Epithelial cell of esophagus (primary cell): ENCODE measurements at regions not wholly inside any gene's neighbourhood (a gene's known extent, or its start where the extent isn't known, plus 50 kb on each side); places are given as distances from the start of the nearest gene placed in this dataset.

Experiments
- DNase-seq: peaks from one replicate; pipeline ENCODE4 v3.0.0; 2010; ENCODE audit warnings: low read depth
- H3K4me3 ChIP-seq: 2 replicates; pipeline ENCODE4 v1.5.1; 2011; ENCODE audit warnings: mild to moderate bottlenecking, low read length, control low read depth
- TF ChIP-seq, protein P1 (sequence below): IDR thresholded peaks from 2 replicates; pipeline ENCODE4 v1.5.1; 2011; ENCODE audit warnings: low read depth, mild to moderate bottlenecking, low read length, control low read depth, inconsistent platforms; ENCODE audit not compliant: insufficient read depth; ENCODE audit errors: missing control alignments

DNA sequence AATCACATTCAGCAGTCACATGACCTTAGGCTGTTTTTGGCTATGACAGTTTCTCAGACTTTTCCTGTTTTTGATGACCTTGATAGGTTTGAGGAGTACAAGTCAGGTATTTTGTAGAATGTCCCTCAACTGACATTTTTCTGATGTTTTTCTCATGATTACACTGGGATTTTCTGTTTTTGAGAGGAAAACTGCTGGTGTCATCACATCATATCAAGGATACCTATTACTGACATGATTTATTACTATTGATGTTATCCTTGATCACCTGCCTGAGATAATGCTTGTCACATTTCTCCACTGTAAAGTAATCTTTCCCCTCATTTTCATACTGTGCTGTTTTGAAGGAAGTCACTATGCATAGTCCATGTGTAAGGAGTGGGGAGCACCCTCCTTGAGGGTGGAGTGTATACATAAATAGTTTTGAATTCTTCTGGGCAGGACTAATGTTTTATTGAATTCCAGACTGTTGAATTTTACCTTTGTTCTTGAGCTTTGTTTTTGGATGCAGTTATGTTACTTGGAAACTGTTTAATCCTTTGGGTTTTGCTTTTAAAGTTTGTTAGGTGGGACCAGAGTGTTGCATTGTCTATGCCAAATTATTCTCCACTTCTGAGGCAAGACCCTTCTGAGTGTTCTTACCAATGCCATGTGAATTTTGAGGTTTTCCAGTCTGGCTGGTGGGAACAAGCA is 444.5 kb upstream of the FAR2 start:
- H3K4me3 ChIP-seq: no peak overlapping the region
- DNase-seq: no peak
- TF ChIP-seq, protein P1, sequence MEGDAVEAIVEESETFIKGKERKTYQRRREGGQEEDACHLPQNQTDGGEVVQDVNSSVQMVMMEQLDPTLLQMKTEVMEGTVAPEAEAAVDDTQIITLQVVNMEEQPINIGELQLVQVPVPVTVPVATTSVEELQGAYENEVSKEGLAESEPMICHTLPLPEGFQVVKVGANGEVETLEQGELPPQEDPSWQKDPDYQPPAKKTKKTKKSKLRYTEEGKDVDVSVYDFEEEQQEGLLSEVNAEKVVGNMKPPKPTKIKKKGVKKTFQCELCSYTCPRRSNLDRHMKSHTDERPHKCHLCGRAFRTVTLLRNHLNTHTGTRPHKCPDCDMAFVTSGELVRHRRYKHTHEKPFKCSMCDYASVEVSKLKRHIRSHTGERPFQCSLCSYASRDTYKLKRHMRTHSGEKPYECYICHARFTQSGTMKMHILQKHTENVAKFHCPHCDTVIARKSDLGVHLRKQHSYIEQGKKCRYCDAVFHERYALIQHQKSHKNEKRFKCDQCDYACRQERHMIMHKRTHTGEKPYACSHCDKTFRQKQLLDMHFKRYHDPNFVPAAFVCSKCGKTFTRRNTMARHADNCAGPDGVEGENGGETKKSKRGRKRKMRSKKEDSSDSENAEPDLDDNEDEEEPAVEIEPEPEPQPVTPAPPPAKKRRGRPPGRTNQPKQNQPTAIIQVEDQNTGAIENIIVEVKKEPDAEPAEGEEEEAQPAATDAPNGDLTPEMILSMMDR: no peak

DNA sequence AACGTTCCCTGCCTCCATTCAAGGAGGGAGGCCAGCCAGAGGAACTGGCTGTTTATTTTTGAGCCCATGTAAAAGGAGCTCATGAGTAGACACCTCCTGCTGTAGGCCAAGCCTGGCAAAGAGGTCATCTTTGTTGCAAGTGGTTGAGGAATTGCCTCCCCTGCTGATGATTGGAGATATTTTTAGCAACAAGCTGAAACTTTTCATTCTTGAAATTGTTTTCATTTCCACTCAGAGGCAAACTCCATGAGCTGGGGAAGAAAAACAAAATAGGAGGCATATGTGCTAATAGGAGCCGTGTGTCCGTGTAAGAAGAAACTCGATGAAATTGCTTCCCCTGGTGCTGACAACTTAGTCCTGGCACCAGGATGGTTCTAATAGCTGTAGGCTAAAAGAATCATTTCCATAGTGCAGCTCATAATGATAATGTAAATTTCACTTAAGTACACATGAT is 440.1 kb upstream of the FAR2 start:
- TF ChIP-seq, protein P1: no peak
- no peak overlapping the region for H3K4me3 ChIP-seq
- DNase-seq: no peak

DNA sequence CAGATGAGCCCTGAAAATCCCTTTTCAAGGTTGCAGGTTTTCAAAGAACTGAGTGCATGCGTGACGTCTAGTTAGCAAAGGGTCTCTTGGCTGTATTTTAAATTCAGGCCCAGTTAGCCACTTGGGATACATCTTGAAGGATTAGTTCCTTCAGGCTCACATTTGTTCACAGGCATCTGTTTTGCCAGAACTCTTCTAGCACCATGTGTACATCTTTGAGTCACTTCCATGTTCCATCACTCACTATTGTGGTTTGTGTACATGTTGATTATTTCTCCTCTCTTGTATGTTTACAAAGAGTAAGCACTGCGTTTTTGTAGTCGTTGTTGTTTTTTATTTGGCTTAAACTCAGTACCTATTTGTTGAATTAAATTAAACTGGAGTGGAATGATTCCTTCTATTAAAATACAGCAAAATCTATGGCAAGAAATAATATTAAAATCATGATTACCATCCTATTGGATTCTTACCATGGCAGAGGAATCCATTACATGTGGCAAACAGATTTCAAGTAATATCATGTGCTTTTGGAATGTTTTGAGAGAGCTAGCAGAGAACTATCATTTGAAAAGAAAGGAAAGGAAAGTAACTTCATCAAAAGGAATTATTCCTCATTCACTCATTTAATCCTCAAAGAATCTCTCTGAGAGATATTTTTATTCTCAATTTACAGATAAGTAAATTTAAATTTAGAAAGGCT is 438.9 kb upstream of the FAR2 start:
- TF ChIP-seq, protein P1: no peak
- H3K4me3 ChIP-seq: no peak overlapping the region
- no peak for DNase-seq

DNA sequence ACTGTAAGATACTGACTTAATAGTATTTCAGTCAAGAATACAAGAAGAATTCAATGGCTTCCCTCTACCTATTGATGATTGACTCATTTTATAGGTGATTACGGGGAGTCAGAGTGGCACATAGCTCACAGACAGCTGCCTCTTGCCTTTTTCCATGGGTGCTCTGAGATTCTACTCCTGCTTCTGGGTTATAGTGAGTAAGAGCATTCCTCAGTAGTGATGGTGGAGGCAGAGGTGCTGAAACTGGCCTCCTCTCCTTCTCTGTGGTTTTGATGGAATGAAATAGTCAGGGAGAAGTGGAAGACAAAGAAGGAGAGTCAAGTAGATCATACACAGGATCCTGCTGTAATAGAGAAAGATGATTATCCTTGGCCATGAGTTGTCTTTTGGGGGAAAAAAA is 438.2 kb upstream of the FAR2 start:
- peak; percentile 66 for DNase-seq
- H3K4me3 ChIP-seq: no peak overlapping the region
- TF ChIP-seq, protein P1: no peak

DNA sequence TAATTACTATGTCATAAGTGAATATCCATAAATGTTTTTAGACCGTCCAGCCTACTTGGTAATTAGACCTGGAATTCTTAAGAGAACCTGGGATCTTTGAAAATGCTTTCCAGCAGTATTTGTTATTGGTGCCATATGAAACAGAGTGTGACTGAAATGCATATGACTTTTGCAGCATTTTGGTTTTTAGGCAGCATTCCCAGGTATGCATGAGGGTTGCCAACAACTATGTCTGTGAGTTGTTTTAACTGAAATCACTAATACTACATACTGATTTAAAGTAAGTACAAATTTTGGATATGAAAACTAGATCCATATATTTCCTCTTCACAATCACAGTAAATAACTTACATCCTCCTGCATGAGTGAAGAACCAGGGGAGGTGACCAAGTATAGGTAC is 437.7 kb upstream of the FAR2 start:
- DNase-seq: no peak
- no peak overlapping the region for H3K4me3 ChIP-seq
- TF ChIP-seq, protein P1: no peak

DNA sequence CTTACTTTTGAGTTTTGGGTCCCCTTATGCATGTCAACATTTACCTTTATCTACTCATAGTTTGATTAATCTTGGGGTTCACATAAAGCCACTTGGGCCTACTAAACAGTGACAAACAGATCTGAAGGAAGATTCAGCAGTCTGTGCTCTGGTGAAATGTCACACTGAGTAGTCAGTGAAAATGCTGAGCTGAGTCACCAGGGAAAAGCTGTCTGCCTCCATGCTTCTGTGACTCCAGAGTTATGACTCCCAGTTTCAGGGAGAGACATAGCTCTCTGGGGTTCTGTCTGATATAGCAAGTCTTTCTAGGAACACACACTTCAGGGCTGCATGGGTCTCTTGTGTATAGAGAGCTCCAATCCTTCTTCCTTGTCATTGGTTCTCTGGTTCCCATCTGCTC is 406.3 kb upstream of the FAR2 start:
- peak; percentile 61 for DNase-seq
- TF ChIP-seq, protein P1: no peak
- no peak overlapping the region for H3K4me3 ChIP-seq

DNA sequence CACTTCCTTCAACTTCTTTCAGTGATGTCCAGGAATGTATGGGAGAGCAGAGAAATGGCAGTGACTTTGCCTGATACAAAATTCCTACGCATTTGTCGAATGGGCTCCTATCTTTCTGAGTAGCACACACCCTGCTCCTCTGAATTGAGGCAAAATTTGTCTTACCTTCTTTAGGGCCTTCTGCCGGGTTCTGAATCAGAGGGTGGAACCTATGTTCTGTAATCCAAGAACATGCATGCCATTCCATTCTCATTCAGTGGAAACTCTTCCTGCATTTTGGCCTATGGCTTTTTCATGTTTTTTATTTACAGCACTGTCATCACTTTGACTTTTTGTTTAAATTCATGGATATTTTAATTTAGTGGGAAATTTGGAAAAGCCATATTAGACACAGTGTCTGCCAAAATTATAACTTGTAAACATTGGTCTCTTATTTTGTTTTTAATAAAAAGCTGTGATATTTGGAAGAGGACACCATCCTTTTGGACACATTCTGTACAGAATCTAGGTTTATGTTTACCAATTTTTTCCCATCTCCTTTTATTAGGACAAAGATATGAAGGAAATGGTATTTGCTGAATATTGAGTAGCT is 402.2 kb upstream of the FAR2 start:
- no peak overlapping the region for H3K4me3 ChIP-seq
- DNase-seq: peak; percentile 20
- TF ChIP-seq, protein P1: no peak
